H1 (cell line): ENCODE measurements at regions not wholly inside any gene's neighbourhood (a gene's known extent, or its start where the extent isn't known, plus 50 kb on each side); places are given as distances from the start of the nearest gene placed in this dataset.
A peak's percentile ranks its signal among the peaks of the same experiment; 100 is the strongest.

Source experiments
- CTCF ChIA-PET: fragments of 300-600 bp; sonication (Branson Sonifier 250); formaldehyde crosslinking; loops from one replicate; lab custom pipeline; 2021; ENCODE audit not compliant: partially characterized antibody; lab: Charles Lee
- POLR2A ChIA-PET: fragments of 300-600 bp; sonication (Branson Sonifier 250); formaldehyde crosslinking; loops from one replicate; lab custom pipeline; 2021; ENCODE audit warnings: inconsistent platforms; ENCODE audit not compliant: partially characterized antibody; lab: Charles Lee
- DNase-seq, 2 experiments: peaks; one replicate each; pipeline versions ENCODE4 v3.0.0 to v3.0.0-alpha.2; 2010 to 2022; ENCODE audit warnings: low spot score in 2 of 2, low read depth in 1 of 2, mixed read lengths in 1 of 2
- FAIRE-seq: peaks from 2 replicates; lab custom pipeline; 2011; peaks lifted over from hg19 to GRCh38; lab: Jason Lieb, UNC
- H2AFZ ChIP-seq: 2 replicates; pipeline ENCODE4 v1.8.1; 2012; ENCODE audit warnings: low read length, inconsistent platforms
- H2AK5ac ChIP-seq: 2 replicates; pipeline ENCODE4 v1.6.1; 2013; ENCODE audit warnings: low read depth, low read length
- H2BK120ac ChIP-seq: replicated peaks from 2 replicates; pipeline ENCODE3; 2013; ENCODE audit warnings: low read depth, low read length, inconsistent platforms
- H2BK12ac ChIP-seq: 2 replicates; pipeline ENCODE4 v1.6.1; 2013; ENCODE audit warnings: low read depth, low read length
- H2BK15ac ChIP-seq: 2 replicates; pipeline ENCODE4 v1.6.1; 2013; ENCODE audit warnings: low read length
- H2BK20ac ChIP-seq: 2 replicates; pipeline ENCODE4 v1.6.1; 2013; ENCODE audit warnings: low read length
- H2BK5ac ChIP-seq: 2 replicates; pipeline ENCODE4 v1.6.1; 2013; ENCODE audit warnings: low read depth, low read length
- H3K14ac ChIP-seq: 2 replicates; pipeline ENCODE4 v1.6.1; 2013; ENCODE audit warnings: inconsistent platforms; ENCODE audit not compliant: insufficient read length
- H3K18ac ChIP-seq: 2 replicates; pipeline ENCODE4 v1.6.1; 2013; ENCODE audit warnings: low read length; ENCODE audit errors: extremely low read depth
- H3K23ac ChIP-seq: 2 replicates; pipeline ENCODE4 v1.6.1; 2013; ENCODE audit warnings: inconsistent platforms; ENCODE audit not compliant: insufficient read length
- H3K23me2 ChIP-seq: 2 replicates; pipeline ENCODE4 v1.6.1; 2013; ENCODE audit warnings: low read depth, low read length
- H3K27ac ChIP-seq: 2 replicates; pipeline ENCODE4 v1.6.1; 2011; ENCODE audit warnings: low read depth, low read length, inconsistent platforms
- H3K27me3 ChIP-seq, 4 experiments: replicated peaks in 1 of 4; 1 replicate in 1 of 4; 2 replicates in 3 of 4; pipeline versions ENCODE4 v1.6.1 to v1.8.1; 2011 to 2013; ENCODE audit warnings: low read length in 3 of 4, mild to moderate bottlenecking in 3 of 4, inconsistent platforms in 2 of 4, mixed read lengths in 2 of 4, moderate library complexity in 1 of 4; ENCODE audit not compliant: control insufficient read depth in 3 of 4, insufficient read depth in 3 of 4; ENCODE audit errors: extremely low read depth in 1 of 4
- H3K36me3 ChIP-seq, 4 experiments: 2 replicates each; pipeline versions ENCODE4 v1.6.1 to v1.8.1; 2011 to 2013; ENCODE audit warnings: mild to moderate bottlenecking in 4 of 4, low read length in 3 of 4, moderate library complexity in 2 of 4, control low read depth in 1 of 4, inconsistent platforms in 1 of 4; ENCODE audit not compliant: insufficient read depth in 4 of 4, control insufficient read depth in 2 of 4
- H3K4ac ChIP-seq: replicated peaks from 2 replicates; pipeline ENCODE3; 2013; ENCODE audit warnings: low read length, low read depth, mixed read lengths, inconsistent platforms; ENCODE audit not compliant: insufficient read length
- H3K4me1 ChIP-seq, 4 experiments: replicated peaks in 1 of 4; 1 replicate in 1 of 4; 2 replicates in 3 of 4; pipeline versions ENCODE4 v1.6.1 to v1.8.1; 2011 to 2013; ENCODE audit warnings: low read length in 3 of 4, inconsistent platforms in 2 of 4, mixed read lengths in 1 of 4; ENCODE audit not compliant: insufficient read depth in 4 of 4, control insufficient read depth in 3 of 4
- H3K4me2 ChIP-seq, 2 experiments: 2 replicates each; pipeline versions ENCODE4 v1.6.1 to v1.8.1; 2011 to 2013; ENCODE audit warnings: low read depth in 2 of 2, low read length in 2 of 2, control low read depth in 1 of 2, inconsistent platforms in 1 of 2, mild to moderate bottlenecking in 1 of 2; ENCODE audit not compliant: insufficient read depth in 1 of 2
- H3K4me3 ChIP-seq, 4 experiments: fragments of 200-600, 300-600 bp in 1 of 4; sonication (generic), shearing (Covaris generic), sonication (Bioruptor Twin) in 1 of 4; 2 replicates each; pipeline versions ENCODE4 v1.5.1 to v1.8.1; 2011 to 2016; ENCODE audit warnings: low read length in 4 of 4, low read depth in 3 of 4, control low read depth in 2 of 4, inconsistent platforms in 2 of 4, mild to moderate bottlenecking in 2 of 4, mixed read lengths in 1 of 4, moderate library complexity in 1 of 4; ENCODE audit not compliant: insufficient read depth in 2 of 4; ENCODE audit errors: extremely low read depth in 1 of 4
- H3K56ac ChIP-seq: replicated peaks from 2 replicates; pipeline ENCODE3; 2013; ENCODE audit warnings: low read depth, mild to moderate bottlenecking, mixed read lengths, low read length, inconsistent platforms; ENCODE audit not compliant: insufficient read length
- H3K79me1 ChIP-seq: 2 replicates; pipeline ENCODE4 v1.6.1; 2013; ENCODE audit warnings: low read depth, low read length, control low read depth
- H3K79me2 ChIP-seq, 2 experiments: 2 replicates each; pipeline versions ENCODE4 v1.6.1 to v1.8.1; 2012 to 2013; ENCODE audit warnings: low read length in 2 of 2, mild to moderate bottlenecking in 2 of 2, inconsistent platforms in 1 of 2; ENCODE audit not compliant: insufficient read depth in 2 of 2, control insufficient read depth in 1 of 2
- H3K9ac ChIP-seq, 4 experiments: replicated peaks in 1 of 4; 1 replicate in 1 of 4; 2 replicates in 3 of 4; pipeline versions ENCODE4 v1.6.1 to v1.8.1; 2011 to 2013; ENCODE audit warnings: low read depth in 3 of 4, low read length in 3 of 4, control low read depth in 2 of 4, mild to moderate bottlenecking in 2 of 4, moderate library complexity in 2 of 4, inconsistent platforms in 1 of 4; ENCODE audit errors: extremely low read depth in 1 of 4
- H3K9me3 ChIP-seq, 2 experiments: 2 replicates each; pipeline versions ENCODE4 v1.6.1 to v1.8.1; 2012 to 2013; ENCODE audit warnings: mild to moderate bottlenecking in 2 of 2, moderate library complexity in 2 of 2, control low read depth in 1 of 2, inconsistent platforms in 1 of 2, low read depth in 1 of 2, low read length in 1 of 2, mixed read lengths in 1 of 2; ENCODE audit not compliant: insufficient read depth in 2 of 2
- H4K20me1 ChIP-seq, 2 experiments: replicated peaks in 1 of 2; 2 replicates each; pipeline versions ENCODE3 to v1.8.1; 2011 to 2013; ENCODE audit warnings: inconsistent platforms in 2 of 2, low read length in 2 of 2, mild to moderate bottlenecking in 1 of 2; ENCODE audit not compliant: insufficient read depth in 2 of 2, control insufficient read depth in 1 of 2
- H4K5ac ChIP-seq: 2 replicates; pipeline ENCODE4 v1.6.1; 2013; ENCODE audit warnings: low read length, low read depth, mixed read lengths, inconsistent platforms; ENCODE audit not compliant: insufficient read length
- H4K8ac ChIP-seq: 2 replicates; pipeline ENCODE4 v1.8.0; 2013; ENCODE audit warnings: mild to moderate bottlenecking, moderate library complexity, low read length, inconsistent platforms; ENCODE audit not compliant: insufficient read depth; ENCODE audit errors: extremely low read depth
- H4K91ac ChIP-seq: replicated peaks from 2 replicates; pipeline ENCODE3; 2013; ENCODE audit warnings: low read length, mixed read lengths, inconsistent platforms; ENCODE audit not compliant: insufficient read length
- CREB1 ChIP-seq: IDR thresholded peaks from 2 replicates; pipeline ENCODE4 v1.6.1; 2012; ENCODE audit warnings: inconsistent platforms
- GABPA ChIP-seq: IDR thresholded peaks from 2 replicates; pipeline ENCODE4 v1.6.1; 2011; ENCODE audit warnings: mild to moderate bottlenecking, low read length, moderate library complexity, borderline replicate concordance; ENCODE audit not compliant: insufficient read depth
- KDM1A ChIP-seq: fragments of 200-600, 300-600 bp; sonication (generic); IDR thresholded peaks from 2 replicates; pipeline ENCODE4 v1.7.1; 2016; ENCODE audit warnings: mild to moderate bottlenecking, low read length, borderline replicate concordance
- MAFK ChIP-seq: IDR thresholded peaks from 2 replicates; pipeline ENCODE4 v1.6.1; 2012; ENCODE audit warnings: low read depth, mild to moderate bottlenecking, improper control_type of control experiment, low read length
- RBBP5 ChIP-seq: IDR thresholded peaks from 2 replicates; pipeline ENCODE4 v1.7.1; 2012; ENCODE audit warnings: low read depth, mild to moderate bottlenecking, inconsistent platforms, low read length, moderate library complexity, borderline replicate concordance
- SAP30 ChIP-seq: fragments of 300-600 bp; sonication (generic); IDR thresholded peaks from 2 replicates; pipeline ENCODE4 v1.7.1; 2012; ENCODE audit warnings: low read length, moderate library complexity, mild to moderate bottlenecking, inconsistent platforms; ENCODE audit not compliant: insufficient read depth, insufficient replicate concordance
- SP4 ChIP-seq: IDR thresholded peaks from 2 replicates; pipeline ENCODE4 v1.6.1; 2012; ENCODE audit warnings: low read length, inconsistent platforms
- TCF12 ChIP-seq: IDR thresholded peaks from 2 replicates; pipeline ENCODE4 v1.6.1; 2011; ENCODE audit warnings: low read depth, mild to moderate bottlenecking, low read length
- WGBS, 2 experiments: shearing (Covaris generic) in 1 of 2; methylation state at CpG; one replicate each; pipeline versions ENCODE4 v1.1.6 to v1.1.7; 2013 to 2015; ENCODE audit warnings: low lambda C conversion rate in 2 of 2, mixed read lengths in 2 of 2, inconsistent platforms in 1 of 2, low coverage in 1 of 2, missing lambda C conversion rate in 1 of 2; ENCODE audit not compliant: insufficient replicate concordance in 2 of 2, insufficient coverage in 1 of 2, insufficient read length in 1 of 2; ENCODE audit errors: extremely low coverage in 1 of 2, missing lambda C conversion rate in 1 of 2; 5-methylcytosine and 5-hydroxymethylcytosine counted together

DNA sequence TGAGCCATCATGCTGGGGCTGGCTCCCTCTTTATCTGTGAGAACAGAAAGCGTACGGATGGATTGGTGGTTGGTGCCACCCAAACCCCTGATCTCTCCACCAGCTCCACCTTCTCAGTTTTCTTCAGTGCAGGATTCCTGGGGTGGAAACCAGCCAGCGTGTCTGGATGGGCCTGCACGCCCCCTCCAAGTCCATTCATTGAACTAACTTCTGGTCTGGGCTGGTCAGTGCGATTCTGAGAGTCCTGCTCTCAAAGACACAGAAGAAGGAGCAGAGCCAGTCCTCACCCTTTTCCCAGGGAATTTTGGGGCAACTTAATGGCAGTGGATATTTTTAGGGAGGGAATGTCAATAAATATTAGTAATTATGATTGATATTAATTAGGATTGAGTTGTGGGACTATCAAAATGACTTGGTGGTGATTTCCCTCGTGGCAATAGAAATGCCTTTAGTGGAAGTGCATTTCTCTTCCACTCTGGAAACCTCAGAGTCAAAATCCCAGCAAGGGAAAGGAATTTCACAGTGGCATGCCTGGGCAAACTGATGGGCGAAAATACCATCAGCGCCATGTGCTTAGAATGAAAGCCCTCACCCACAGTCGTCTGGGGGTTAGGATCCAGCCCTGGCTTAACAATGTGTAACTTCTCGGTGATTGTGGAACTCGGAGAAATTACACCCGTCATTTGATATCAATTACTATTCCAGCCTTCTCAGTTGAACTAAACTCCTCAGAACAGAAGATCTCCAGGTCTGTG lies 69.3 kb upstream of the EEPD1 start:
- DNase-seq, result no peak
- no peak for FAIRE-seq
- Histone ChIP-seq H2BK20ac (no peak overlapping the region), H2BK15ac (no peak overlapping the region; the same call in 1 of the 2 replicates), H3K23ac (no peak overlapping the region), H2BK12ac (0 out of 2 replicates have a peak overlapping the region, but pooled peaks have one; percentile 81), H3K36me3 (no peaks in the 10 kb centered on the region), H3K18ac (no peak overlapping the region), H4K5ac (no peak overlapping the region), H2AK5ac (no peak overlapping the region), H3K27ac (no peak overlapping the region), H2BK5ac (no peak overlapping the region), H3K4me3 (no peak overlapping the region), H2AFZ (no peak overlapping the region), H3K23me2 (no peaks in the 10 kb centered on the region), H3K4ac (no peak overlapping the region), H3K56ac (no peak overlapping the region), H2BK120ac (no peak overlapping the region), H3K27me3 (no peaks in the 10 kb centered on the region; a peak in 2 of 7 replicates), H3K4me1 (peaks cover 0 to 5% (median 0%) of the 10 kb centered on the region in 4 experiments; a peak in 2 of 7 replicates), H3K79me1 (no peaks in the 10 kb centered on the region), H3K79me2 (no peaks in the 10 kb centered on the region), H4K20me1 (no peaks in the 10 kb centered on the region), H4K8ac (no peak overlapping the region), H3K9me3 (no peaks in the 10 kb centered on the region; a peak in 1 of 4 replicates), H4K91ac (no peak overlapping the region), H3K9ac (no peak overlapping the region), H3K4me2 (no peak overlapping the region), H3K14ac (no peak overlapping the region)
- POLR2A ChIA-PET, result no interaction called here
- WGBS, 2 experiments, result 88% methylated on average over 12 of the region's 12 CpGs; no CpG with 5 or more reads in 1 of the 2 experiments
- no peak for TF ChIP-seq MAFK
- no peak for TF ChIP-seq TCF12
- TF ChIP-seq SAP30, result no peak
- no peak for TF ChIP-seq KDM1A
- TF ChIP-seq GABPA, result no peak
- TF ChIP-seq CREB1, result no peak
- no peak for TF ChIP-seq RBBP5
- TF ChIP-seq SP4, result no peak
- CTCF ChIA-PET, result interaction anchor here (0.7 to 2.8 kb wide), 25 partner anchors 8 to 236 kb away, joined by 3 to 13 read pairs (median 3); no protein-coding TSS in a partner anchor
